ENCODE measurements at regions not wholly inside any gene's neighbourhood (a gene's known extent, or its start where the extent isn't known, plus 50 kb on each side); places are given as distances from the start of the nearest gene placed in this dataset.

DNA sequence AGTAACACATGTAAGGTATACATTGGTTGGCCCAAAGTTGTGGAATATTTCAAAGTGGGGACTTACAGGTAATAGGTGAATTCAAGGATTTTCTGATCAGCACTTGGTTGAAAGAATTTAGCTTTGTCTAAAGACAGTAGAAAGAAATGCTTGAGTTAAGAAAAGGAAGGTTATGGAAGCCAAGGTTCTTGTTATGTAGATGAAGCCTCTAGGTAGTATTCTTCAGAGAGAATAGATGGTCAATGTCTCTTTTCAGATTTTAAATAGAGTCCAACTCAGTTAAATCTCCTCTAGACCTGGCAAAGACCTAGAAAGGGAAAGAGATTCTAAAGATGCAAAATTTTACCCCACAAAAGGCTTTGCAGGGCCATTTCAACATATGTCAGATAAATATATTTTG lies 157.4 kb downstream of the ANKRD30B start:
- Histone ChIP-seq H3K27me3 (no peaks in the 10 kb centered on the region), H3K9me3 (no peaks in the 10 kb centered on the region), H3K4me3 (no peak overlapping the region), H3K36me3 (no peaks in the 10 kb centered on the region), H3K27ac (no peak overlapping the region), H3K4me1 (no peaks in the 10 kb centered on the region)
- TF ChIP-seq POLR2A (IDR thresholded peaks at IDR 0.05): no peak
- TF ChIP-seq, protein P1, sequence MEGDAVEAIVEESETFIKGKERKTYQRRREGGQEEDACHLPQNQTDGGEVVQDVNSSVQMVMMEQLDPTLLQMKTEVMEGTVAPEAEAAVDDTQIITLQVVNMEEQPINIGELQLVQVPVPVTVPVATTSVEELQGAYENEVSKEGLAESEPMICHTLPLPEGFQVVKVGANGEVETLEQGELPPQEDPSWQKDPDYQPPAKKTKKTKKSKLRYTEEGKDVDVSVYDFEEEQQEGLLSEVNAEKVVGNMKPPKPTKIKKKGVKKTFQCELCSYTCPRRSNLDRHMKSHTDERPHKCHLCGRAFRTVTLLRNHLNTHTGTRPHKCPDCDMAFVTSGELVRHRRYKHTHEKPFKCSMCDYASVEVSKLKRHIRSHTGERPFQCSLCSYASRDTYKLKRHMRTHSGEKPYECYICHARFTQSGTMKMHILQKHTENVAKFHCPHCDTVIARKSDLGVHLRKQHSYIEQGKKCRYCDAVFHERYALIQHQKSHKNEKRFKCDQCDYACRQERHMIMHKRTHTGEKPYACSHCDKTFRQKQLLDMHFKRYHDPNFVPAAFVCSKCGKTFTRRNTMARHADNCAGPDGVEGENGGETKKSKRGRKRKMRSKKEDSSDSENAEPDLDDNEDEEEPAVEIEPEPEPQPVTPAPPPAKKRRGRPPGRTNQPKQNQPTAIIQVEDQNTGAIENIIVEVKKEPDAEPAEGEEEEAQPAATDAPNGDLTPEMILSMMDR (IDR thresholded peaks at IDR 0.05): no peak
- no peak for DNase-seq

DNA sequence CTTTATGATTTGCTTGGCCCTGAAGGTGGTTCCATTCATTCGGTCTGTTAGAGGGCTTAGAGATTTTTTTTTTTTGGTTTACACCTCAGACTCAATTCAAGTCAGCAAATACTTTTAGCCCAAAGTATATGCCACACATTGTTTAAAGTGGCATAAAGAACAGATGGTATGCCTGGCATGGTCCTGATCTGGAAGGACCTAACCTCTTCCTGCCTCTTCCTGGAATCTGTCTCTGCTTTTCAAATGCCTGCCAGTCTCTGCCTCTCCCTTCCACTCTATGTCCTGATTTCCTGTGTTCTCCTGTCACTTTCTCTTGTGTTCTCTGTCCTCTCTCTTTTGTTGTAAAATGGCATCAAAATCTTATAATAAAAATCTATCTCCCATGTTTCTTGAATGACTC lies 158.0 kb downstream of the ANKRD30B start:
- DNase-seq: no peak
- no peak overlapping the region for H3K27ac ChIP-seq
- no peak overlapping the region for H3K4me3 ChIP-seq
- no peaks in the 10 kb centered on the region for H3K9me3 ChIP-seq
- no peaks in the 10 kb centered on the region for H3K27me3 ChIP-seq
- no peaks in the 10 kb centered on the region for H3K36me3 ChIP-seq
- H3K4me1 ChIP-seq: no peaks in the 10 kb centered on the region
- TF ChIP-seq POLR2A (IDR thresholded peaks at IDR 0.05): no peak
- TF ChIP-seq, protein P1 (IDR thresholded peaks at IDR 0.05): no peak

DNA sequence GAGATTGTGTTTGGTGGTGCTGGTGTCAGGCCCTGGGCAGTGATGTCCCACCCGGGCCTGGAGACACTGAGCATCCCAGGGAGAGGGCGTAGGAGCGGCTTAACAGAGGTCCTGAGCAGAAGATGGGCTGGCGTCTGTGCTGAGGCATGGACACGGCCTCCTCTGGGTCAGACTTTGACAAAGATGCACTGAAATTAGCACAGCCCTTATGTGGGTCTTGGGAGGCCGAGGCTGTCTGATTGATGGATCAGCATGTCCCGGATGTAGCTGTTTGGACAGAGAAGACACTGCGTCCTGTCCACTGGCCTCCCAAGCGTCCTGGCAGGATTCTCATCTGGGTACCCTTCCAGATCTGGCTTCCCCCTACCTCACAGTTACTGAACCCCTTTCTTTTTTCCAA lies 159.4 kb downstream of the ANKRD30B start:
- Histone ChIP-seq H3K27ac (no peak overlapping the region), H3K4me1 (no peaks in the 10 kb centered on the region), H3K36me3 (no peaks in the 10 kb centered on the region), H3K4me3 (no peak overlapping the region), H3K9me3 (no peaks in the 10 kb centered on the region), H3K27me3 (no peaks in the 10 kb centered on the region)
- TF ChIP-seq POLR2A (IDR thresholded peaks at IDR 0.05): no peak
- TF ChIP-seq, protein P1 (IDR thresholded peaks at IDR 0.05): no peak
- DNase-seq: no peak

DNA sequence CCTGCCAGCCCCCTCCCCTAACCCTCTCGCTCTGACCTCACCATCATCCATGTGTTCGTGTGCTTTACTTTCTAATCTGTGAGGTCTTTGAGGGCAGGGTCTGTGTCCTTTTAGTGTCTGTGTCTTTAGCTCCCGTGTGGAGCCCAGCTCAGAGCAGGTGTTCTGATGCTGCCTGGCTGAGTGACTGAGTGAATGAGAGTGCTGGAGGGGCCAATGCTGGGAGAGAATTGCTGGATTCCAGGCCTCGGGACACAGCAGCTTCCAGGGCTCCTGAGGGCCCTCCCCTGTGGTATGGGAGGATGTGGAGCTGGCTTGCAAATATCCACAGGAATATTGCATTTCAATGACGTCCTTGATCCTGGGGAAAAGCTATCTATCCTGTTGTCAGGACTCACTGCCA lies 160.6 kb downstream of the ANKRD30B start:
- H3K9me3 ChIP-seq: no peaks in the 10 kb centered on the region
- no peak for DNase-seq
- TF ChIP-seq, protein P1 (IDR thresholded peaks at IDR 0.05): no peak

DNA sequence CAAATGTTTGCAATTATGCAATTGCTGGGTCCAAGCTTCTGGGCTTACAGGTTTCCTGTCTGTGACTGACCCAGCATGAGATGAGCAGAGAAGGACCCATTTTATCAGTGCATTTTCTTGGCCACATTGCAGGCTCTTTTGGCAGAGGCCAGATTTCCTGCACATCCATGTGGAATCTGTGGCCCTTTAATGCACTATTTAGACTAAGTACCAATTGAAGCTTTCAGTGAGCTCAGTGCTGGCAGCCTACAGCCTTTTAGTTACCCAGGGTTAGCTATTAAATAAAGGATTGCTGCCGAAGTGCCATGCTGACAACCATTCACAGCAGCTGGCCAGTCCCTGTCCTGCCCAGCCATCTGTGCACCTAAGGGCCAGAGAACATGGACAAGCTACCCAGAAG lies 165.0 kb downstream of the ANKRD30B start:
- no peak for DNase-seq
- H3K36me3 ChIP-seq: no peaks in the 10 kb centered on the region
- no peaks in the 10 kb centered on the region for H3K4me1 ChIP-seq
- H3K9me3 ChIP-seq: no peaks in the 10 kb centered on the region
- H3K27me3 ChIP-seq: no peaks in the 10 kb centered on the region
- TF ChIP-seq, protein P1 (IDR thresholded peaks at IDR 0.05): no peak
- TF ChIP-seq POLR2A (IDR thresholded peaks at IDR 0.05): no peak
- H3K4me3 ChIP-seq: no peak overlapping the region
- no peak overlapping the region for H3K27ac ChIP-seq

More for the DNA sequence above, 160.6 kb downstream of the ANKRD30B start:
- Histone ChIP-seq H3K4me1 (no peaks in the 10 kb centered on the region), H3K4me3 (no peak overlapping the region), H3K27me3 (no peaks in the 10 kb centered on the region), H3K27ac (no peak overlapping the region), H3K36me3 (no peaks in the 10 kb centered on the region)

DNA sequence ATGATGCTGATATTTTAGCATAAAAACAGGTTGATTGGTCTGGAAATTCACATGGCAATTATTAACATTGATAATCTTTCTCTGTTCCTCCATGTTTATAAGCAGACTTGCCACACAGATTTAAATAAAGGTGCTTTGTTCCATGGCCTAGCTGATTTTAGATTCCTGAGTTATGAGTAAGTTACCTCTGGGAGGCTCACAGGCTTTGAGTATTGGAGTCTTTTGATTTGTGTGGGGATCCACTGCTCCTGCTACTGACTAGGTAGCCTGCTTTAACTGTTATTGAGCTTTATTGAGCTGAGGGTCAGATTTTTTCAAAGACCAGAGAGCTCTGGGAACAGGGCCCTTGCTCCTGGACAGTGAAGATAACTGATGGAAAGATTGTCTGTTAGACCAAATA lies 166.1 kb downstream of the ANKRD30B start:
- H3K4me1 ChIP-seq: no peaks in the 10 kb centered on the region
- H3K27ac ChIP-seq: no peak overlapping the region
- no peak for DNase-seq
- H3K4me3 ChIP-seq: no peak overlapping the region
- H3K9me3 ChIP-seq: no peaks in the 10 kb centered on the region
- H3K36me3 ChIP-seq: no peaks in the 10 kb centered on the region
- no peak for TF ChIP-seq POLR2A (IDR thresholded peaks at IDR 0.05)
- TF ChIP-seq, protein P1 (IDR thresholded peaks at IDR 0.05): no peak
- no peaks in the 10 kb centered on the region for H3K27me3 ChIP-seq

All from Peyer's patch (tissue), 4 donors.